ENCODE measurements at regions not wholly inside any gene's neighbourhood (a gene's known extent, or its start where the extent isn't known, plus 50 kb on each side); places are given as distances from the start of the nearest gene placed in this dataset.

DNA sequence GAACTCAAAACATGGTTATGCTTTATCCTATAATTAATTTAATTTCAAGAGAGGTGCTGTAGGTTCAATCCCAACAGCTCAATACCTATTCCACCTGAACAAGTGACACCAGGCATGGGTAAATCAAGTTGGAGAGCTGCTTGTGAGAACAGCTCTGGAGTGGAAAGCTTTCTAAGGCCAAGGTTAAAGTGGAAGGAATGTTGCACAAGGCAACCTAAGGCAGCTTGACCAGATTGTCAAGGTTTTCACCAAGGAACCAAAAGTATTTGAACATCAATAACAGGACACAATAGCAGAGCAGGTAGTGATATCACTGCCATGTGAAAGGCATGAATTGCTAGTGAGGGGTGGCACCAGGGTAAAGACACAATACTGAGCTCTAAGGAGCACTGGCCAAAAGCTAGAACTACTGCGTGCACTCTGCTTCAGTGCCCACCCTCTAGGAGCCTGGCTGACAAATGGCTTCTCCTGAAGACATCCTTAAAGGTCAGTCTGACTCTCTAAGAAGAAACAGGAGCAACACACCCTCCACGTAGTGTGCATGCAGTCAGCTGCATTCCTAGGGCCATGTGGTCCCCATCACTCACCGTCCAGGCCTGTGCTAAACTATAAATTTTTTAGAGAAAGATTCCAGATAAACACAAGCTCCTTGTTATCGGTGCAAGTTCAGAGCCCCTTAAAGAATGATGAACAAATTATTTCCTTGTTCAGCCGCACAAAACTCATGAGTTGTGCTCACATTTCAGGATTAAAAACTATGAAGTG is 677.7 kb upstream of the KLF4 start:
- Histone ChIP-seq H3K4me1 (ENCODE audit: insufficient read depth, low read length) (peaks cover 11% of the 10 kb centered on the region), H3K9me3 (ENCODE audit: low read length) (no peaks in the 10 kb centered on the region), H3K9ac (ENCODE audit: insufficient read depth, low read depth, low read length) (no peak overlapping the region), H3K36me3 (replicated peaks in 1 of 2; ENCODE audit: control insufficient read depth in 1 of 2, insufficient read depth in 2 of 2, low read length in 2 of 2) (no peaks in the 10 kb centered on the region), H3K4me3 (replicated peaks in 1 of 3; ENCODE audit: insufficient read depth in 1 of 3, low read depth in 2 of 3, low read length in 3 of 3) (no peak overlapping the region), H3K79me2 (ENCODE audit: insufficient read depth, low read length) (no peaks in the 10 kb centered on the region), H3K27ac (ENCODE audit: extremely low read length, insufficient read depth, low read length) (no peak overlapping the region), H3K27me3 (ENCODE audit: control insufficient read depth in 1 of 2, insufficient read depth in 2 of 2, low read length in 2 of 2) (no peaks in the 10 kb centered on the region), H3K4me2 (ENCODE audit: low read depth, low read length) (no peak overlapping the region), H4K20me1 (ENCODE audit: insufficient read depth, low read length) (no peaks in the 10 kb centered on the region), H2AFZ (ENCODE audit: low read length) (no peak overlapping the region)
- POLR2A ChIA-PET = no interaction called here
- FAIRE-seq (no peak), ATAC-seq (no peak), DNase-seq (ENCODE audit: low spot score) (no peak)
- intact Hi-C loops (cut with micrococcal nuclease; ENCODE audit: unreplicated experiment) (no loop called here), in situ Hi-C loops (cut with HindIII; ENCODE audit: extremely low pct_ligation_motif_present, low pct_unique_long_range_greater_than_20kb) (no loop called here)
- CTCF ChIA-PET (ENCODE audit: low intra/inter-chr PET ratio, low total read pairs) = no interaction called here
- 73% methylated on average over 5 of the region's 5 CpGs for WGBS (ENCODE audit: low lambda C conversion rate)
- no TSS peak for BruUV-seq (replicated peaks)
- no peak for TF ChIP-seq KLF16 (CRISPR knock-in tag; IDR thresholded peaks at IDR 0.05)
- no peak for TF ChIP-seq ZNF430 (CRISPR knock-in tag; IDR thresholded peaks at IDR 0.05)
- no peak for TF ChIP-seq ZNF841 (CRISPR knock-in tag; IDR thresholded peaks at IDR 0.05; ENCODE audit: borderline replicate concordance)
- TF ChIP-seq, protein P1, sequence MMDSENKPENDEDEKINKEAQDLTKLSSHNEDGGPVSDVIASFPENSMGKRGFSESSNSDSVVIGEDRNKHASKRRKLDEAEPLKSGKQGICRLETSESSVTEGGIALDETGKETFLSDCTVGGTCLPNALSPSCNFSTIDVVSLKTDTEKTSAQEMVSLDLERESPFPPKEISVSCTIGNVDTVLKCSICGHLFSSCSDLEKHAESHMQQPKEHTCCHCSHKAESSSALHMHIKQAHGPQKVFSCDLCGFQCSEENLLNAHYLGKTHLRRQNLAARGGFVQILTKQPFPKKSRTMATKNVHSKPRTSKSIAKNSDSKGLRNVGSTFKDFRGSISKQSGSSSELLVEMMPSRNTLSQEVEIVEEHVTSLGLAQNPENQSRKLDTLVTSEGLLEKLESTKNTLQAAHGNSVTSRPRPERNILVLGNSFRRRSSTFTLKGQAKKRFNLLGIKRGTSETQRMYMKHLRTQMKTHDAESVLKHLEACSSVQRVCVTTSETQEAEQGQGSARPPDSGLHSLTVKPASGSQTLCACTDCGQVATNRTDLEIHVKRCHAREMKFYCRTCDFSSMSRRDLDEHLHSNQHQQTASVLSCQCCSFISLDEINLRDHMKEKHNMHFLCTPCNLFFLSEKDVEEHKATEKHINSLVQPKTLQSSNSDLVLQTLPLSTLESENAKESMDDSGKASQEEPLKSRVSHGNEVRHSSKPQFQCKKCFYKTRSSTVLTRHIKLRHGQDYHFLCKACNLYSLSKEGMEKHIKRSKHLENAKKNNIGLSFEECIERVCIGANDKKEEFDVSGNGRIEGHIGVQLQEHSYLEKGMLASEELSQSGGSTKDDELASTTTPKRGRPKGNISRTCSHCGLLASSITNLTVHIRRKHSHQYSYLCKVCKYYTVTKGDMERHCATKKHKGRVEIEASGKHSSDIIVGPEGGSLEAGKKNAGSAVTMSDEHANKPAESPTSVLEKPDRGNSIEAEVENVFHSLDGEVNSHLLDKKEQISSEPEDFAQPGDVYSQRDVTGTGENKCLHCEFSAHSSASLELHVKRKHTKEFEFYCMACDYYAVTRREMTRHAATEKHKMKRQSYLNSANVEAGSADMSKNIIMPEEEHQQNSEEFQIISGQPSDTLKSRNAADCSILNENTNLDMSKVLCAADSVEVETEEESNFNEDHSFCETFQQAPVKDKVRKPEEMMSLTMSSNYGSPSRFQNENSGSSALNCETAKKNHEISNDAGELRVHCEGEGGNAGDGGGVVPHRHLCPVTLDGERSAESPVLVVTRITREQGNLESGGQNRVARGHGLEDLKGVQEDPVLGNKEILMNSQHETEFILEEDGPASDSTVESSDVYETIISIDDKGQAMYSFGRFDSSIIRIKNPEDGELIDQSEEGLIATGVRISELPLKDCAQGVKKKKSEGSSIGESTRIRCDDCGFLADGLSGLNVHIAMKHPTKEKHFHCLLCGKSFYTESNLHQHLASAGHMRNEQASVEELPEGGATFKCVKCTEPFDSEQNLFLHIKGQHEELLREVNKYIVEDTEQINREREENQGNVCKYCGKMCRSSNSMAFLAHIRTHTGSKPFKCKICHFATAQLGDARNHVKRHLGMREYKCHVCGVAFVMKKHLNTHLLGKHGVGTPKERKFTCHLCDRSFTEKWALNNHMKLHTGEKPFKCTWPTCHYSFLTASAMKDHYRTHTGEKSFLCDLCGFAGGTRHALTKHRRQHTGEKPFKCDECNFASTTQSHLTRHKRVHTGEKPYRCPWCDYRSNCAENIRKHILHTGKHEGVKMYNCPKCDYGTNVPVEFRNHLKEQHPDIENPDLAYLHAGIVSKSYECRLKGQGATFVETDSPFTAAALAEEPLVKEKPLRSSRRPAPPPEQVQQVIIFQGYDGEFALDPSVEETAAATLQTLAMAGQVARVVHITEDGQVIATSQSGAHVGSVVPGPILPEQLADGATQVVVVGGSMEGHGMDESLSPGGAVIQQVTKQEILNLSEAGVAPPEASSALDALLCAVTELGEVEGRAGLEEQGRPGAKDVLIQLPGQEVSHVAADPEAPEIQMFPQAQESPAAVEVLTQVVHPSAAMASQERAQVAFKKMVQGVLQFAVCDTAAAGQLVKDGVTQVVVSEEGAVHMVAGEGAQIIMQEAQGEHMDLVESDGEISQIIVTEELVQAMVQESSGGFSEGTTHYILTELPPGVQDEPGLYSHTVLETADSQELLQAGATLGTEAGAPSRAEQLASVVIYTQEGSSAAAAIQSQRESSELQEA (CRISPR knock-in tag; IDR thresholded peaks at IDR 0.05; ENCODE audit: not compliant biosample characterization) = no peak
- TF ChIP-seq NFATC3 (CRISPR knock-in tag; IDR thresholded peaks at IDR 0.05) = no peak
- TF ChIP-seq, protein P2, sequence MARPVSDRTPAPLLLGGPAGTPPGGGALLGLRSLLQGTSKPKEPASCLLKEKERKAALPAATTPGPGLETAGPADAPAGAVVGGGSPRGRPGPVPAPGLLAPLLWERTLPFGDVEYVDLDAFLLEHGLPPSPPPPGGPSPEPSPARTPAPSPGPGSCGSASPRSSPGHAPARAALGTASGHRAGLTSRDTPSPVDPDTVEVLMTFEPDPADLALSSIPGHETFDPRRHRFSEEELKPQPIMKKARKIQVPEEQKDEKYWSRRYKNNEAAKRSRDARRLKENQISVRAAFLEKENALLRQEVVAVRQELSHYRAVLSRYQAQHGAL (CRISPR knock-in tag; IDR thresholded peaks at IDR 0.05; ENCODE audit: not compliant biosample characterization) = no peak
- TF ChIP-seq TCF7 (IDR thresholded peaks at IDR 0.05; ENCODE audit: low read depth) = no peak
- TF ChIP-seq TP53 (CRISPR knock-in tag; conservative IDR thresholded peaks at IDR 0.05) = no peak
- TF ChIP-seq BHLHE40 (IDR thresholded peaks at IDR 0.05; ENCODE audit: low read length) = no peak
- TF ChIP-seq NR3C1 (CRISPR knock-in tag; IDR thresholded peaks at IDR 0.05) = no peak
- TF ChIP-seq PAWR (CRISPR knock-in tag; IDR thresholded peaks at IDR 0.05; ENCODE audit: borderline replicate concordance) = no peak
- TF ChIP-seq JUNB (CRISPR knock-in tag; IDR thresholded peaks at IDR 0.05; ENCODE audit: borderline replicate concordance) = no peak
- no peak for TF ChIP-seq ZNF572 (CRISPR knock-in tag; IDR thresholded peaks at IDR 0.05)
- TF ChIP-seq, protein P3, sequence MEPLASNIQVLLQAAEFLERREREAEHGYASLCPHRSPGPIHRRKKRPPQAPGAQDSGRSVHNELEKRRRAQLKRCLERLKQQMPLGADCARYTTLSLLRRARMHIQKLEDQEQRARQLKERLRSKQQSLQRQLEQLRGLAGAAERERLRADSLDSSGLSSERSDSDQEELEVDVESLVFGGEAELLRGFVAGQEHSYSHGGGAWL (CRISPR knock-in tag; IDR thresholded peaks at IDR 0.05) = no peak

All from HepG2 (cell line).